Stimulated activated CD4-positive, alpha-beta T cell treated with anti-CD3 and anti-CD28 coated beads, Interleukin-15, amount 100 ng/mL, for 1 hour (primary cell): ENCODE measurements at regions not wholly inside any gene's neighbourhood (a gene's known extent, or its start where the extent isn't known, plus 50 kb on each side); places are given as distances from the start of the nearest gene placed in this dataset.
"Not testable (repeated sequence)": the region's sequence is repeated elsewhere in the genome, so short reads cannot be mapped to it uniquely, and the experiment has no call there.

Experiments used
- DNase-seq, 2 donors: peaks; one replicate each; pipeline ENCODE4 v3.0.0-alpha.2; 2020; ENCODE audit warnings: low read depth in 1 of 2, low spot score in 1 of 2

- DNase-seq = no peak
Observed at GRCh38 chr5:39526914-39527477, 102.2 kb upstream of the DAB2 start.

- not testable (repeated sequence) for DNase-seq
Observed at GRCh38 chr5:39525781-39526180, 101.0 kb upstream of the DAB2 start.

GRCh38 chr5:39525271-39525670, 100.5 kb upstream of the DAB2 start:
- no peak for DNase-seq

GRCh38 chr5:39523821-39524220, 99.0 kb upstream of the DAB2 start:
- DNase-seq = no peak

DNA sequence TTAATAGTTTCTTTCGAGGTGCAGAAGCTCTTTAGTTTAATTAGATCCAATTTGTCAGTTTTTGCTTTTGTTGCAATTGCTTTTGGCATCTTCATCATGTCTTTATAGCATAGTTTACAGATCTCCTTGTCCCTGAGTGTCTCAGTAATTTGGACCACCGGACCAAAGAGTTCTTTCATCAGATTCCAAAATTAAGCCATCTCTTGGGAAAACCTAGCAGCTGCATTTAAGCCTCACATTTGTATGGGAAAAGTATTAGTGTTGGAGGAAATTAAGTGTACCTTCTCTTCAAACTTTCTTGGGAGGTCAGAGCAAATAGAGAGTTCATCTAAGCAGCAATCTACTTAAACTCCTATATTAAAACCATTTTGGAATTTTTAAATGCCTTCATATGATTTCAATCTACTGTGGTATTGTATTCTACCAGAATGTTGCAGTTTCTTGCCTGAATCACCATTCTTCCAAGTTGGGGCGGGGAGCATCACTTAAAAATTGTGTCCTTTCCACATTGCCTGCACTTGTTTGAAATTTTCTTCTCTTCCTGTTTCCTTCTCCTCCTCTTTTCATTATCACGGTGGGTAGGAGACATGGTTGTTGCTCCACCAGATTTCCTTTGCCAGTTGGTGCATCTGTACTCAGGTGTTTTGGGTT, 97.3 kb upstream of the DAB2 start:
- no peak for DNase-seq

GRCh38 chr5:39521098-39521860, 96.5 kb upstream of the DAB2 start:
- no peak for DNase-seq

DNA sequence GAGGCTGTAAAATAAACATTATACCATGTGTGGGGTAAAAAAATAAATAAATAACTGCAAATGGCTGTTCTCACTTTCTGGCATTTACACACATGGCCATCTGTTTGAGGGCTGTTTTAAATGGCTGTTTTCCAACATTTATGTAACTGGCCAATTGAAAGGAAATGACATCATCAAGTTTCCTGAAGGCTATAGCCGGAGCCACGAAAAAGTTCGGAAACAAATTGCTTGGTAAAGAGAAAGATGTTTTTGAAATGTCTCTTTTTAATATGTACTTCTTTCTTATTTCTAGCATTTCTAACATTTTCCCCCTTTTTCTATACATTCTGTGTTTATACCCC, 95.4 kb upstream of the DAB2 start:
- DNase-seq = no peak

DNA sequence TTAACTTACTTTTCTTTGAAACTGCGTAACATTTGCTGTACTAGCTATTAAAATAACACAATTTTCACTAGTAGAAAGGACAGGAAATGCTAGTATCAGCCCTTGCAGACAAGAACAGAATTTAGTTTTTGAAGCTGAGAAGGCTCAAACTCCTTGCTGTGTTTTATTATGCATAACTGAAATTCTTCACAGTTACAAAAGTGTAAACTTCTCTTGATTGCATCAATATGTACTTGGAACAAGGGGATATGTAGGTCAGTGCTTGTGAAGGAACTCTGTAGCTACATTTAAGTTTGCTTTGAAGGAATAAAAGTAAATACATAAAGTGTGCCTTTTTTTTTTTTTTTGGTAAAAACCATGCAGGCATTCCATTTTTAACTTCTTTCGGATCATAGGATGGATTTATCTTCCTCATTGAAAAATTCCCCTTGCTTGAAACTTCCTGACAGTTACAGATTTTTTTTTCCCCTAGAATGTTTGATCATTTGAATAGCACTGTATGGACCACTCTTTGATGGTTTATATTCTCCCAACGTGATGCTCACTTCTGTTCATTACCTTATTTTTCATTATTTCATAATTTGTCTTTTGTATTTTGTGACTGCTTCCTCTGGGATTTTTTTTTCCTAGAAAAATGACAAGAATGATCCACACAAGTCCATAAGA, 94.9 kb upstream of the DAB2 start:
- no peak for DNase-seq

DNA sequence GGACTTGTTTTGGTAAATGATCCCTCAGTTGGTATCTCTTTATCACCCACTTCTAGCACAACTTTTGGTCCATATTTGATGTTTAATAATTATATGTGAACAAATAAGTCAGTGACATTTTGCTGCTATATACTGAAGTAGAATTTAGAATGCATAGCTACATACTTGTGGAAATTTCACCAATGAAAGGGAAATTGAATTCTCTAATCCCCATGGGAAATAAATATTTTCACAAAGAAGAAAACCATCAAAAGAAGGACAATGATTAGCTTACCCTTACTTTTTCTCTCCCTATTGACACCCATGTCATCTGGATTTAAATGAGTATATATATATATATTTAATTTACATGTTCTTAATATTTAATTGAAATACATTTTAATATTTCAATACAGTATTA, 94.3 kb upstream of the DAB2 start:
- DNase-seq = no peak

- no peak for DNase-seq
Observed at GRCh38 chr5:39518516-39518915, 93.7 kb upstream of the DAB2 start.

- no peak for DNase-seq
Observed at GRCh38 chr5:39517800-39518199, 93.0 kb upstream of the DAB2 start.

GRCh38 chr5:39515881-39516280, 91.1 kb upstream of the DAB2 start:
- DNase-seq = no peak

DNA sequence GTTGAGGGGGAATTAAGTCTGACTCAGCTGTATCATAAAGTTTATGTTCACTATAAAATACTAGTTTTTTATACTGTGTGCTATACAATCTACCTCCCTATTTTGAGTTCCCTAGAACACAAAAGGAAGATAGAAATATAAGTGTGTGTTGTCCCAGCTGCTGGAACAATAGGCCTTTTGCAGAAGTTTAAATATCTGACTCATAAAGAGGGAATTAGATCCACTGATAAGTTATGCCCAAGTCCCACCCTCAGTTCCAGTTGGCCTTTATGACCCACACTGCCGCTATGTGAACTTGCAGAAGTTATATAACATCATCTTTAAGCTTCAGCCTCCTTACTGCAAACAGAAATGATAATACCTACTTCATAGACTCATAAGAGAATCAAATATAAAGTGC, 88.5 kb upstream of the DAB2 start:
- no peak for DNase-seq

DNA sequence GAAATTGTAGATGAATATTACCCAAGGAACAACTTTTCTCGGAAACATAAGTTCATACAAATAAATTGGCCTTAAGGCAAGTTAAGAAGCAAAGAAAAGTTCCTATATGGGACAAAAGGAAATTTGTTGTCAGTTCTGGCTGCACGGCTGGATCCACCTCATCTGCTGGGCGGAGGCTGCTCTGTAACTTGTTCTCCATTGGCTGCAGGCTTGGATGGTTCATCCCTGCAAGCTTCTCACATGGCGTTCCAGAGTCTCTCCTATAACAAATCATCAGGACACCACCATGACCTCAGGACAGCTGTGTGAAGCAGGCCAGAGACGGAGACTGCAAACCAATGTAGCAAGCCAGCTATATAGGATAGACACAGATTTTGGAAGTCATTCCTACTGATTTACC, 81.4 kb upstream of the DAB2 start:
- no peak for DNase-seq

DNA sequence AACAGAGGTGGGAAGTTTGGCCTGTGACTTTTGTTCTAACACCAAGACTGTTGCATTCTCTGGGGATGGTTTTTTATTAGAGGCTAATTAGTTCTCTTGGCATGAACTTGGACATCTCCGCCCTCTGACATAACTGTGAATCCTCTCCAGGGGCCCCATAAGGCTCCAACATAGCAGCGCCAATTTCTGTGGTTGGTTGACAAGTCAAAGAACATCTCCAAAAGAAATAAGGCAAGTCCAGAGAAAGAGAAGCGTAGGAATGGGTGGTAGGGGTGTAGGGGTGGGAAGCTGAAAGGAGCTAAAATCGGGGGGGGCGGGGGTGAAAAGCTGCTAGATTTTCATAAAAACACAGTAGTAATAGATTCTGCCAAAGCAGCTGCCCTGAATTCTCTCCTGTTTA, 81.0 kb upstream of the DAB2 start:
- no peak for DNase-seq

DNA sequence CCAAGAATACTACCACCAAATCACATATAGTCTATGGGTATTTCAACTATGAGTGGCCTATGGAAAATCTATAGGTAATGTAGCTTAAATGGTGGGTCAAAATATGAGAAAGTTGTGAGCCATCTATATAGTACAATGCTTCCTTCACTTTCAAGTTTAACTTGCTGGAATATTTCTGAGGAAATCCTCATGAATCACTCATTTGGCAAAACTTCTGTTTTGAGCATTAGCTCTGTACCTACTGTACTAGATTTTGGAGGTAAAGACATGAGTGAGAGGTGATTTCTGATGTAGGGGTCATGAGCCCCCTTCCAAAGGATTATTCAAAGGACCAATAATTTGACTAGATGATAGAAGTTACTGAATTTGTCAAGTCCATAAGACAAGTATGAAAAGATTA, 80.6 kb upstream of the DAB2 start:
- DNase-seq = no peak

DNA sequence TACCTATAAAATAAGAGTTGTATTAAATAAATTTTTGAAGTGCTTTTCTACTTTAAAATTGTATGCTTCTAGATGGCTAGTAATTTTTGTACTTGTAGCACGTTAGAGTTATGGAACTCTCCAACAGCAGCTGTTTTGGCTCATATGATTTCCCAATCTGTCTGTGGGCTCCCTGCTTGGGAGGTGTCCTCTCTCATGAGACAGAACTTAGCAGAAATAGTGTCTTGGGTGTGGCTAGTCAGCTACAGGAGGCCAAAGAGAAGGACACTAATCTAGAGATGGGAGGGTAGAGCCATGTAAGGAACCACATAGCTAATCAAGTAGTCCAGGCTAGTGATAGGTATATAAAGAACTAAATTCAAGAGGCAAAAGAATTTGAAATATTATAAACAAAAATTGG, 78.4 kb upstream of the DAB2 start:
- DNase-seq = no peak

GRCh38 chr5:39502704-39503103, 77.9 kb upstream of the DAB2 start:
- DNase-seq = no peak

- DNase-seq = no peak
Observed at GRCh38 chr5:39501397-39501796, 76.6 kb upstream of the DAB2 start.

DNA sequence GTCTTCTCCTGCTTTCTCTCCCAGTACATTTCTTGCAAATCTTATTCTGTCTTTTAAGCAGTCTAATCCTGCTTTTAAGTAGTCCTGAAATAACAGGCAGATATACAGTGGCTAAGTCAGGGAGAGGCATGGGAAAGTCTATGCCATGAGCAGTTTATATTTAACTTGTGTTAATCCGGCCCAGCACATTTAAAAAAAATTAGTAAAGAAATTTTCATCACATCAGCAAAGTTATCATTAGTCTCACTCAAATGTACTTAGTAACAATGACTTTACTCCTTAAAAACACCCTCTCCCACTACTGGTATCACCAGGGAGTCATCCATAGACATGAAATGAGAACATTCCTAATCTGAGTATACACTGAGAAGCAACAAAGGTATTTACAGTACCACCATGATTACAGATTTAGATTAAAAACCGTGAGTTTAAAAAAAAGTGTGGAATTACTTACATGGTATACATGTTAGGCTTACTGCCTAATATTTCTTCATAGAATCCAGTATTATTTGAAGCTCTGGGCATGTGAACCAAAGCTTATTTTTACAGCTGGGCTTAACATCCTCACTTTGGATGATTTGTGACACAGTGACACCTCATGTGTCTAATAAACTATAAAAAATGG, 75.9 kb upstream of the DAB2 start:
- DNase-seq = no peak

- DNase-seq = no peak
Observed at GRCh38 chr5:39498278-39498952, 73.6 kb upstream of the DAB2 start.
